Naive thymus-derived CD8-positive, alpha-beta T cell (primary cell): ENCODE measurements at regions not wholly inside any gene's neighbourhood (a gene's known extent, or its start where the extent isn't known, plus 50 kb on each side); places are given as distances from the start of the nearest gene placed in this dataset.

ENCODE experiments used
- ATAC-seq, 2 donors: fragments of 150-1000 bp; cut with Tn5 transposase in 1 of 2; sonication (Bioruptor Pico), chemical (Tn5 transposase) in 1 of 2; 1 replicate in 1 of 2; 2 replicates in 1 of 2; pipeline ENCODE4 v1.10.0; 2021; ENCODE audit warnings: mild to moderate bottlenecking in 2 of 2, moderate library complexity in 2 of 2
- POLR2A ChIA-PET: fragments of 350-600 bp; sonication (Branson Sonifier 250); formaldehyde crosslinking; loops from one replicate; lab custom pipeline; 2021; ENCODE audit warnings: antibody characterized with exemption; lab: Charles Lee
- DNase-seq, 10 donors: peaks; one replicate each; pipeline versions ENCODE4 v3.0.0 to v3.0.0-alpha.2; 2020 to 2022
- H3K27ac Mint-ChIP-seq, 10 donors: one replicate each; pipeline ENCODE4 v1.8.0; 2020 to 2022; ENCODE audit warnings: mild to moderate bottlenecking in 10 of 10, mixed read lengths in 10 of 10, moderate library complexity in 4 of 10, inconsistent platforms in 1 of 10
- H3K27me3 Mint-ChIP-seq, 5 donors: one replicate each; pipeline ENCODE4 v1.8.0; 2021 to 2022; ENCODE audit warnings: mixed read lengths in 5 of 5
- H3K36me3 Mint-ChIP-seq, 3 donors: one replicate each; pipeline ENCODE4 v1.8.0; 2020 to 2022; ENCODE audit warnings: mixed read lengths in 3 of 3, mild to moderate bottlenecking in 2 of 3, inconsistent platforms in 1 of 3
- H3K4me1 Mint-ChIP-seq, 4 donors: one replicate each; pipeline ENCODE4 v1.8.0; 2021 to 2022; ENCODE audit warnings: mixed read lengths in 4 of 4
- H3K4me3 Mint-ChIP-seq, 10 donors: one replicate each; pipeline ENCODE4 v1.8.0; 2020 to 2022; ENCODE audit warnings: mild to moderate bottlenecking in 10 of 10, mixed read lengths in 10 of 10, moderate library complexity in 6 of 10, inconsistent platforms in 1 of 10
- H3K9me3 Mint-ChIP-seq, 9 donors: one replicate each; pipeline ENCODE4 v1.8.0; 2020 to 2022; ENCODE audit warnings: mixed read lengths in 9 of 9, mild to moderate bottlenecking in 3 of 9, inconsistent platforms in 1 of 9, moderate library complexity in 1 of 9

DNA sequence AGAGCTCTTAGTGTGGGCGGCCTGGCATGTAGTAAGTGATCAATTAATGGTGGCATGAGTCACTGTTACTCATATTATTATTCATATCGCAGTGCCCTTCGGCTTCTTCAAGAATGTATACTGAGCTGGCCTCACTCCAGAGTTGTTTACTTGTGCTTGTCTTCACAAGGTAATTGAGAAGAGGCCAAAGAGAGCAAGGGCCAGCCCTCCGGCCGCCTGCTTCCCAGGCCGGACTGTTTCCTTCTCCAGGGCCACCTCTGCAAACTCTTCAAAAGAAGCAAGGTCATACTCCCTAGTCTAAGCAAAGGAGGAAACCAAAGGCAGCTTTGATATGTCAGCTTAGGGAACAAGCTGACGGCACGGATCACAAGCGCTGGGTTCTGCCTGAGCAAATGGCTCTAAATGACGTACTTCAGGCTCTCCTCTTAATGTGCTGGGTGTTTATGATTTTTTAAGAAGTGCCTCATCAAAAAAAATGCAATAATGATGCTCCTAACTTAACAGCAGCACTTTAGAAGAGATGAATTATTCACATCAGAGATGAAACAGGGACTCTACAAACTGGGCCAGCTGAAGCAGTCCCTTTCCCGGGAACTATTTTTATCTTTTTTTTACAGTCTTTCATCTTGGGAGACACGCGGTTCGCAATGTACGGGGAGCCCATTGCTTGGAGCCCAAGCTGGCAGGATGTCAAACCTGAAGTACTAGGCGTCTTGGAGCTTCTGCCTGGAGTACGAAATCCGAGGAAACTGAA is 65.6 kb upstream of the DLK1 start:
- H3K9me3 Mint-ChIP-seq = no peaks in the 10 kb centered on the region
- H3K4me1 Mint-ChIP-seq = peaks cover 0 to 6% (median 1%) of the 10 kb centered on the region in 4 donors
- POLR2A ChIA-PET = no interaction called here
- no peak overlapping the region for H3K4me3 Mint-ChIP-seq
- H3K27me3 Mint-ChIP-seq = peaks cover 2 to 10% (median 5%) of the 10 kb centered on the region in 5 donors
- DNase-seq (no peak), ATAC-seq (no peak)
- no peaks in the 10 kb centered on the region for H3K36me3 Mint-ChIP-seq
- no peak overlapping the region for H3K27ac Mint-ChIP-seq

DNA sequence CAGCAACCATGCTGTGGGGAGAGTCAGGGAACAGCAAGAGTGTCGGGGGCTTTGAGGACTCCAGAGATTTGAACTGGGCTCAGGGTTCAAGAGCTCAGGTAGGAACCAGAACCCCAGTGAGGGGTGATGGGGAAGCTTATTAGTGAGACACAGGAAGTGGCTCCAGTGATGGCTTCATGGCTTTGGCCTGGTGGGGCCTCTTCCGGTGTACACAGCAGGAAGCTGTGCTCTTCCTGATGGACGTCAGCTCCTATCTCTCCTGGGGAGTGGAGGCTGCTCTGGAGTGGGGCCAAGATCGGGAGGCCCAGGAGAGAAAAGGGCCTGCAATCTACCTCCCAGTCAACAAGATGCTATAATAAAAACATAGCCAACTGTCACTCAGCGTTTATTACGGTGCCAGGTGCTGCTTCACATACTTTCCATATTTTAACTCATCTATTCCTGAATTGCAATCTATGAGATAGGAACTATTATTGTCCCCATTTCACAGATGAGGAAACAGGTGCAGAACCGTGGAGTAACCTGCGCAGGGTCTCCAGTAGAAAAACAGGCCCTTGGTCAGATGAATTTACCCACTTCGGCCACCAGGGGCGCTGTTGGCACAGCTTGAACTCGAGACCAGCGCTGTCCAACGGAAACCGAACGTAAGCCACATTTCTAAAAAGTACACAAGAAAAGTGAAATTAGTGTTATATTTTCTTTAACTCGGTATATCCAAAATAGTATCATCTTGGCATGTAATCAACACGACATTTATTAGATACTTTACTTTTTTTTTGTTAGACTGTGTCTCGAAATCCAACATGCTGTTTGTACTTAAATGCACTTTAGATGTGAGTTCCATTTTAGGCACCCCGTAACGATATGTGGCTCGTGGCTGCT is 63.6 kb upstream of the DLK1 start:
- ATAC-seq = peak; percentile 43 to 49
- H3K4me3 Mint-ChIP-seq = no peak overlapping the region
- peaks cover 2 to 21% (median 11%) of the 10 kb centered on the region in 5 donors for H3K27me3 Mint-ChIP-seq
- peaks cover 0 to 6% (median 1%) of the 10 kb centered on the region in 4 donors for H3K4me1 Mint-ChIP-seq
- H3K9me3 Mint-ChIP-seq = no peaks in the 10 kb centered on the region
- POLR2A ChIA-PET = interaction anchor here (0.7 to 1.1 kb wide), 2 partner anchors 10 to 967 kb away, joined by 3 read pairs; no protein-coding TSS in a partner anchor
- no peaks in the 10 kb centered on the region for H3K36me3 Mint-ChIP-seq
- peak; percentile 23 to 78 (median 55) for DNase-seq
- H3K27ac Mint-ChIP-seq = no peak overlapping the region

DNA sequence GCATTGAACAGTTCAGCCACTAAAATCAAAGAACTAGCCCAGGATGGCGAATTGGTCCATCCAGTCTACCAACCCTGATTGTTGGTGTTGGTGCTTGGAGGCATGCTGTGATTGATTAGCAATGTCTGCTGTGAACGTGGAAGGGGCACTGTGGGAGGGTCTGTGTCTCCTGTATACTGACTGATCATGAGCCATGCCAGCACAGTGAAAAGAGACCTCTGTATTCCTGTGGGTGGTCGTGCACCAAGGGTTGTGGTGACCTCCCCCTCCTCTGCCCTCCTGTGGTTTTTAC is 63.0 kb upstream of the DLK1 start:
- no peak overlapping the region for H3K27ac Mint-ChIP-seq
- DNase-seq = no peak
- H3K4me1 Mint-ChIP-seq = peaks cover 0 to 6% (median 1%) of the 10 kb centered on the region in 4 donors
- H3K4me3 Mint-ChIP-seq = no peak overlapping the region
- H3K36me3 Mint-ChIP-seq = no peaks in the 10 kb centered on the region
- POLR2A ChIA-PET = no interaction called here
- peaks cover 2 to 24% (median 11%) of the 10 kb centered on the region in 5 donors for H3K27me3 Mint-ChIP-seq
- H3K9me3 Mint-ChIP-seq = no peaks in the 10 kb centered on the region
- no peak for ATAC-seq

GRCh38 chr14:100664231-100664630 is 62.5 kb upstream of the DLK1 start:
- POLR2A ChIA-PET = no interaction called here
- no peaks in the 10 kb centered on the region for H3K36me3 Mint-ChIP-seq

GRCh38 chr14:100664841-100665510 is 61.7 kb upstream of the DLK1 start:
- POLR2A ChIA-PET = no interaction called here
- Mint-ChIP-seq H3K4me3 (peak overlapping the region in 1 of 10 donors; percentile 8), H3K36me3 (no peaks in the 10 kb centered on the region), H3K27me3 (peaks cover 9 to 26% (median 23%) of the 10 kb centered on the region in 5 donors), H3K9me3 (no peaks in the 10 kb centered on the region), H3K27ac (no peak overlapping the region), H3K4me1 (peaks cover 0 to 6% (median 1%) of the 10 kb centered on the region in 4 donors)
- DNase-seq (no peak), ATAC-seq (no peak)

More at GRCh38 chr14:100664231-100664630, 62.5 kb upstream of the DLK1 start:
- H3K4me1 Mint-ChIP-seq = peaks cover 0 to 6% (median 1%) of the 10 kb centered on the region in 4 donors
- DNase-seq (no peak), ATAC-seq (no peak)
- H3K4me3 Mint-ChIP-seq = no peak overlapping the region
- peak overlapping the region in 1 of 10 donors; percentile 43 for H3K27ac Mint-ChIP-seq
- no peaks in the 10 kb centered on the region for H3K9me3 Mint-ChIP-seq
- H3K27me3 Mint-ChIP-seq = peaks cover 3 to 24% (median 16%) of the 10 kb centered on the region in 5 donors

DNA sequence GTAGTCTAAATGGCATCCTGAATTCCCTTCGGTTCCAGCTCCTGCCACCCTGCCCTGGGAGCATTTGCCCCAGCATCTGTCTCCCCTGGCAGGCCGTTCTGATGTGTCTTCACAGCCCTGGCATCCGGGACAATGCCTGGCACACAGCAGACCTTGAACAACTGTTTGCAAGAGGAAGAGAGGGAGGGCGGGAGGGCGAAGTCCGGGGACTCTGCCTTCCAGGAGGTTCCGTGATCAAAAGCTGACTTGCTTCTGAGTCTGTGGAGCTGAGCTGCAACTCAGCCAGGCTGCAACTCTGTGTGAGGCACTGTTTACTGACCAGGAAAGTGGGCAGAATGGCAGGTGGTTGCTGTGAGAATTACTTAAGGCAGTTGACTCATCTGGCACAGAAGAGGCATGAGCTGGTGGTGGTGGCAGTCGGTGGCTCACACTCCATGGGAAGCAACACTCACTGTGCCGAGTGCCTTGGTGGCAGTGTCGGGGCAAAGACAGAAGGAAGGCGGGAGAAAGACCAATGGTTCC is 61.1 kb upstream of the DLK1 start:
- Mint-ChIP-seq H3K36me3 (no peaks in the 10 kb centered on the region), H3K9me3 (no peaks in the 10 kb centered on the region), H3K27ac (no peak overlapping the region), H3K27me3 (peaks cover 9 to 32% (median 23%) of the 10 kb centered on the region in 5 donors), H3K4me3 (peak overlapping the region in 1 of 10 donors; percentile 8), H3K4me1 (peaks cover 0 to 6% (median 1%) of the 10 kb centered on the region in 4 donors)
- ATAC-seq (no peak), DNase-seq (no peak)
- POLR2A ChIA-PET = no interaction called here

DNA sequence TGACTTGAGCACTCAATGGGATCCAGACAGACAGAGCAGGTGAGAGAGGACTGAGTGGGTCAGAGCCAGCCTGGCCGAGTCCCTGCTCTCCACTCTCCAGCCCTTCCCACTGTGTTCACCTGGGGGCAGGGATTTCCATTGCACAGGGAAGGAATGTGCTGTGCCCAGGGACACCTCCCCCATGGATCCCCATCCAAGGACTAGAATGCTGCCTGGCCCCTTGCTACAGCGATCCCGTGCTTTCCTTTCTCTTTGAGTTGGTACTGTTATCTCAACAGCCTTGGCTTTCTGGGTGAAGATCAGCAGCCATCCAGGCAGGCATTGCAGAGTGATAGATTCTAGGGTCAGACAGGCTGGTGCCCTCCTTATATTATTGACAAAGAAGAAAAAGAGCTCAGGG is 60.3 kb upstream of the DLK1 start:
- ATAC-seq (no peak), DNase-seq (no peak)
- peaks cover 0 to 6% (median 1%) of the 10 kb centered on the region in 4 donors for H3K4me1 Mint-ChIP-seq
- no peaks in the 10 kb centered on the region for H3K36me3 Mint-ChIP-seq
- peaks cover 10 to 38% (median 26%) of the 10 kb centered on the region in 5 donors for H3K27me3 Mint-ChIP-seq
- H3K27ac Mint-ChIP-seq = no peak overlapping the region
- no peaks in the 10 kb centered on the region for H3K9me3 Mint-ChIP-seq
- H3K4me3 Mint-ChIP-seq = no peak overlapping the region
- POLR2A ChIA-PET = no interaction called here

GRCh38 chr14:100666851-100667250 is 59.8 kb upstream of the DLK1 start:
- no peaks in the 10 kb centered on the region for H3K36me3 Mint-ChIP-seq
- no peak for ATAC-seq
- H3K27ac Mint-ChIP-seq = no peak overlapping the region
- H3K27me3 Mint-ChIP-seq = peaks cover 13 to 42% (median 30%) of the 10 kb centered on the region in 5 donors
- H3K4me1 Mint-ChIP-seq = peaks cover 0 to 6% (median 1%) of the 10 kb centered on the region in 4 donors
- H3K4me3 Mint-ChIP-seq = no peak overlapping the region
- H3K9me3 Mint-ChIP-seq = no peaks in the 10 kb centered on the region
- no peak for DNase-seq
- POLR2A ChIA-PET = no interaction called here

DNA sequence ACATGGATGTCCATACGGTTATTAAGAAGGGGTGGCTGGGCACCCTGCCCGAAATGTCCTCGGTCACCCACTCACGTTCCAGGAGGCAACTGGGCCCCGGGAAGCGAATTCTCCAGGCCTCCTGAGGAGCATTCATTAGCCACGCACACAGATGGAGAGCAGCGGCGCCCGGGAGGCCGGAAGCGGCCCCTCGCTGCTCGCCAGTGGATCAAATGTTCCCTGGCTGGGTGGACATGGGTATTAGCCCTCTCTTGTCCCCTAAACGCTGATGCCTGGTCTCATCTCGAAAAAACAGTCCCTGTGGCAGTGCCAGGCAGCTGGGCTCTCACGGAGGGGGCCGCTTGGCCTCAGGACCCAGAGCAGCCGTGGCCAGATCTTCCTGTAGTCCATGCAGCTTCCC is 59.0 kb upstream of the DLK1 start:
- no peaks in the 10 kb centered on the region for H3K9me3 Mint-ChIP-seq
- POLR2A ChIA-PET = no interaction called here

DNA sequence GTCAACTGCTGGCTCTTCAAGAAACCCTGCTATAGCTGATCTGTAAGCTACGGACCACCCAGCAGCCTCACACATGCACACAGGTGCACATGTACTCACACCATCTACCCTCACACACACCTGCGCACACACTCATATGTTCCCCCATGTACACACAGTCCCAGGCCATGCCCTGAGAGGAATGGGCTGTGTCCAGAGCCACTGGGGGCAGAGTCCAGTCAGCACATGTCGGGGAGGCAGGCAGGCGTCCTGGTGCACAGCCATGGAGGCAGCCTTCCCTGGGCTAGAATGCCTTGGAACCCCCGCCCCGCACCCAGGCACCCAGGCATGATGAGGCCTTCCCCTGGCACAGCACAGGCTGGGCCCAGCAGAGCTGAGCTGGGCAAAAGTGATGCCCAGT is 58.3 kb upstream of the DLK1 start:
- POLR2A ChIA-PET = no interaction called here
- peaks cover under 1 to 7% (median 4%) of the 10 kb centered on the region in 4 donors for H3K4me1 Mint-ChIP-seq
- H3K27ac Mint-ChIP-seq = no peak overlapping the region
- H3K36me3 Mint-ChIP-seq = no peaks in the 10 kb centered on the region
- no peak for DNase-seq
- no peak for ATAC-seq
- H3K4me3 Mint-ChIP-seq = no peak overlapping the region
- H3K27me3 Mint-ChIP-seq = peaks cover 15 to 53% (median 38%) of the 10 kb centered on the region in 5 donors
- no peaks in the 10 kb centered on the region for H3K9me3 Mint-ChIP-seq

More for the DNA sequence above, 59.0 kb upstream of the DLK1 start:
- Mint-ChIP-seq H3K27me3 (peaks cover 15 to 47% (median 32%) of the 10 kb centered on the region in 5 donors), H3K36me3 (no peaks in the 10 kb centered on the region), H3K27ac (no peak overlapping the region), H3K4me1 (peaks cover 0 to 5% (median 2%) of the 10 kb centered on the region in 4 donors), H3K4me3 (no peak overlapping the region)
- DNase-seq (no peak), ATAC-seq (no peak)

GRCh38 chr14:100669011-100669412 is 57.7 kb upstream of the DLK1 start:
- POLR2A ChIA-PET = no interaction called here
- H3K27ac Mint-ChIP-seq = no peak overlapping the region
- DNase-seq (no peak), ATAC-seq (no peak)
- H3K4me3 Mint-ChIP-seq = no peak overlapping the region
- no peaks in the 10 kb centered on the region for H3K36me3 Mint-ChIP-seq
- no peaks in the 10 kb centered on the region for H3K9me3 Mint-ChIP-seq
- peaks cover 6 to 11% (median 8%) of the 10 kb centered on the region in 4 donors for H3K4me1 Mint-ChIP-seq
- H3K27me3 Mint-ChIP-seq = peaks cover 20 to 60% (median 45%) of the 10 kb centered on the region in 5 donors

DNA sequence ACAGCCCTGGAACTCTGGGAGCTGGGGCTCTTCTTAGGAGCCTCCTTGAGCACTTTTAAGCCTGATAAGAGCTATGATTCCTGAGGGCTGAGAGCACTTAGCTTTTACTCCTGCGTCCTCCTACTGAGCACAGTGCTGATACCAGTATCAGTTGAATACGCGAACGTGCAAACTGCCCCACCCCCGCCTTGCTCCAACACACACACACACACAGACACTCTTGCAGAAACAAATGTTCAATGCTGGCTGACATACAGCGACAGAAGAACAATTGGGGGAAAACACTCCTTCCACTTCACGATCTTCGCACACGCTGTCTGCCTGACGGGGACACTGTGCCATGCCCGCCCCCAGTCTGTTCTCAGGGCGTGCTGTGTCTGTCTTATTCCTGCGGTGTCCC is 57.2 kb upstream of the DLK1 start:
- Mint-ChIP-seq H3K9me3 (no peaks in the 10 kb centered on the region), H3K4me3 (no peak overlapping the region), H3K36me3 (no peaks in the 10 kb centered on the region), H3K27me3 (peaks cover 23 to 64% (median 49%) of the 10 kb centered on the region in 5 donors), H3K4me1 (peaks cover 4 to 11% (median 8%) of the 10 kb centered on the region in 4 donors), H3K27ac (no peak overlapping the region)
- POLR2A ChIA-PET = no interaction called here
- ATAC-seq (no peak), DNase-seq (no peak)
